Testis (tissue), 2 donors: ENCODE measurements at regions not wholly inside any gene's neighbourhood (a gene's known extent, or its start where the extent isn't known, plus 50 kb on each side); places are given as distances from the start of the nearest gene placed in this dataset.

ENCODE experiments used
- DNase-seq: peaks from one replicate; pipeline ENCODE4 v3.0.0-alpha.2; 2019
- H3K27ac ChIP-seq, 2 donors: fragments of 200-600 bp; sonication (generic); one replicate each; pipeline ENCODE4 v1.5.1; 2019
- H3K27me3 ChIP-seq: fragments of 200-600 bp; sonication (generic); one replicate; pipeline ENCODE4 v1.5.1; 2019
- H3K36me3 ChIP-seq: fragments of 200-600 bp; sonication (generic); one replicate; pipeline ENCODE4 v1.5.1; 2017; ENCODE audit warnings: low read depth; ENCODE audit errors: missing control alignments
- H3K4me1 ChIP-seq: fragments of 200-600 bp; sonication (generic); one replicate; pipeline ENCODE4 v1.5.1; 2019
- H3K4me3 ChIP-seq, 2 donors: fragments of 200-600 bp; sonication (generic); one replicate each; pipeline ENCODE4 v1.5.1; 2017 to 2019
- H3K9me3 ChIP-seq: fragments of 200-600 bp; sonication (generic); one replicate; pipeline ENCODE4 v1.5.1; 2017
- CTCF ChIP-seq, 3 experiments: fragments of 450-650 bp in 2 of 3; fragments of 200-600 bp in 1 of 3; sonication (generic) in 1 of 3; IDR thresholded peaks; one replicate each; pipeline ENCODE4 v1.5.1; 2016 to 2019; ENCODE audit warnings: antibody characterized with exemption in 3 of 3, mild to moderate bottlenecking in 2 of 3, moderate library complexity in 1 of 3
- POLR2A ChIP-seq: fragments of 450-650 bp; IDR thresholded peaks from one replicate; pipeline ENCODE4 v1.6.1; 2017; ENCODE audit warnings: antibody characterized with exemption, mild to moderate bottlenecking, moderate library complexity
- WGBS, 2 donors: methylation state at CpG; one replicate each; pipeline ENCODE4 v1.1.5; 2018; 5-methylcytosine and 5-hydroxymethylcytosine counted together
- intact Hi-C: fragments of 100-400 bp; cut with DNase I; formaldehyde crosslinking; loops from one replicate; pipeline ENCODE4 v1.15.1; 2023; ENCODE audit warnings: low total_unique reads

- H3K4me3 ChIP-seq = no peak overlapping the region
- H3K27me3 ChIP-seq = no peaks in the 10 kb centered on the region
- peaks cover 19% of the 10 kb centered on the region for H3K4me1 ChIP-seq
- 95 to 98% methylated on average over 2 of the region's 2 CpGs for WGBS, 2 donors
- no peaks in the 10 kb centered on the region for H3K36me3 ChIP-seq
- DNase-seq = no peak
- TF ChIP-seq POLR2A (no peak), CTCF (IDR thresholded peaks at IDR 0.05) (peak in 1 of 3 experiments; percentile 41)
- H3K27ac ChIP-seq = no peak overlapping the region
- H3K9me3 ChIP-seq = no peaks in the 10 kb centered on the region
- intact Hi-C loops = no loop called here
These were observed 72.4 kb upstream of the CXCL12 start for GRCh38 chr10:44457259-44457658.

GRCh38 chr10:44458671-44459413, 73.9 kb upstream of the CXCL12 start:
- DNase-seq = no peak
- WGBS, 2 donors = 54 to 58% methylated on average over 6 to 7 of the region's 7 CpGs
- Histone ChIP-seq H3K36me3 (no peaks in the 10 kb centered on the region), H3K9me3 (no peaks in the 10 kb centered on the region), H3K27me3 (no peaks in the 10 kb centered on the region), H3K27ac (no peak overlapping the region), H3K4me1 (peaks cover 19% of the 10 kb centered on the region), H3K4me3 (no peak overlapping the region)
- intact Hi-C loops = no loop called here
- TF ChIP-seq CTCF (IDR thresholded peaks at IDR 0.05) = no peak
- no peak for TF ChIP-seq POLR2A

GRCh38 chr10:44459671-44460070, 74.8 kb upstream of the CXCL12 start:
- no peak for TF ChIP-seq CTCF (IDR thresholded peaks at IDR 0.05)
- no peak for TF ChIP-seq POLR2A
- 27 to 29% methylated on average over 2 of the region's 2 CpGs for WGBS, 2 donors
- intact Hi-C loops = no loop called here
- Histone ChIP-seq H3K4me3 (no peak overlapping the region), H3K4me1 (peaks cover 19% of the 10 kb centered on the region), H3K27me3 (no peaks in the 10 kb centered on the region), H3K36me3 (no peaks in the 10 kb centered on the region), H3K9me3 (no peaks in the 10 kb centered on the region), H3K27ac (no peak overlapping the region)
- no peak for DNase-seq

- TF ChIP-seq CTCF (IDR thresholded peaks at IDR 0.05) (no peak), POLR2A (no peak)
- Histone ChIP-seq H3K27ac (no peak overlapping the region), H3K27me3 (no peaks in the 10 kb centered on the region), H3K9me3 (no peaks in the 10 kb centered on the region), H3K4me1 (peaks cover 19% of the 10 kb centered on the region), H3K36me3 (no peaks in the 10 kb centered on the region), H3K4me3 (no peak overlapping the region)
- DNase-seq = no peak
- intact Hi-C loops = no loop called here
- WGBS, 2 donors = 53 to 64% methylated on average over 1 of the region's 1 CpG
These were observed 75.5 kb upstream of the CXCL12 start for GRCh38 chr10:44460416-44460815.

GRCh38 chr10:44462338-44462914, 77.5 kb upstream of the CXCL12 start:
- Histone ChIP-seq H3K27me3 (no peaks in the 10 kb centered on the region), H3K27ac (no peak overlapping the region), H3K36me3 (no peaks in the 10 kb centered on the region), H3K4me1 (peaks cover 19% of the 10 kb centered on the region), H3K4me3 (no peak overlapping the region), H3K9me3 (no peaks in the 10 kb centered on the region)
- DNase-seq = no peak
- 83 to 87% methylated on average over 7 of the region's 7 CpGs for WGBS, 2 donors
- intact Hi-C loops = no loop called here
- TF ChIP-seq CTCF (IDR thresholded peaks at IDR 0.05) (no peak), POLR2A (no peak)
